ENCODE measurements at regions not wholly inside any gene's neighbourhood (a gene's known extent, or its start where the extent isn't known, plus 50 kb on each side); places are given as distances from the start of the nearest gene placed in this dataset.

DNA sequence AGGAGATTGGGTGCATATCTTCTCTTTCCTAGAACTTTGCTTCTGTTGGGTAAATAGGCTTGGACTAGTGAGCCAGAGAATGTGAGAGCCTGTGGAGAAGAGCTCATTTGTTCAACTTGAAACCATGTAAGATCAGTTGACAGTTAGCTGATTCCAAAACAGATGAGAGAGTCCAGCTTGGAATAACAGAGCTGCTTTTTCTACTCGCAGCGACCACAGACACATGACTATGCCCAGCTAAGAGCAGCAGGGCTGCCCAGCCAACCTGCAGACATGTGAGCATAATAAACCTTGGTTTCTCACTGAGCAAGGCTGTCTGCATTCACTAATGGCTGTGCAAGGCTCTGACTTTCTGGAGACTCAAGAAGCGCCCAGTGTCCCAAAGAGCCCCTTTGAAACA, 209.2 kb downstream of the C12orf75 start:
- DNase-seq, result no peak

DNA sequence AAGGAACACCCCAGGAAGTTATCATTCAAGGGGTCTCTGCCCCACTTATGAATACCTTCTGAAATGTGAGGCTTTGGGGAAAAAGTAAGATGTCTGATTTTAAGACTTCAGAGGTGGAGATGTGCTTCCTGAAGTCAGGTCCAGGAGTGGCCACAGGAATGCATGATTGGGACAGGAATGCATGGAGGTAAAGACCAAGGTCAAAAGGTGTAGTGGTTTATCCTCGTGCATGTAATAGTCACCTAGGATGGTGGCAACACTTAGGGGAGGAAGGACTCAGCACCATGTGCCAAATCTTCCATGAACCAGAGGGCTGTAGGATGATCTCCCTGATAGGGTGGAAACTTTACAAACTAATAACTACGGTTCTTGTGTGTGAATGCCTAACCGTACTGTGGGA, 217.3 kb downstream of the C12orf75 start:
- no peak for DNase-seq

DNA sequence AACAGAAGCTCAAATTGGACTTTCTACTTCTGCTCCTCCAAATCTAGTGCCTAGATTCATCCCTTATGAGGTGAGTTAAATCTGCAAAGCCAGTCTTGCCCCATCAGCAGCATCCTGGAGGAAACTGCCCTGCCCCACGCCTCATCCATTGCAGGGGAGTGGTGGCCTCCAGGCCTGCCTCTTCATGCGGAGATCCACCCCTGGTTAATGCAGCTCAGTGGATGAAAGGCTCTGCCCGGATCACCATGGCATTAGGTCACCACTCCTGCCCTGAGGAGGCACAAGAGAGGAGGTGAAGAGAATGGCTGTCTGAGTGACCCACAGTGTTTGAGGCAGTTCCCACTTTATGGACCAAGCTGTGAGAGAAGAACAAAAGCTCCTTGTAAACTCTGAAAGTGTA, 218.1 kb downstream of the C12orf75 start:
- DNase-seq, result no peak

DNA sequence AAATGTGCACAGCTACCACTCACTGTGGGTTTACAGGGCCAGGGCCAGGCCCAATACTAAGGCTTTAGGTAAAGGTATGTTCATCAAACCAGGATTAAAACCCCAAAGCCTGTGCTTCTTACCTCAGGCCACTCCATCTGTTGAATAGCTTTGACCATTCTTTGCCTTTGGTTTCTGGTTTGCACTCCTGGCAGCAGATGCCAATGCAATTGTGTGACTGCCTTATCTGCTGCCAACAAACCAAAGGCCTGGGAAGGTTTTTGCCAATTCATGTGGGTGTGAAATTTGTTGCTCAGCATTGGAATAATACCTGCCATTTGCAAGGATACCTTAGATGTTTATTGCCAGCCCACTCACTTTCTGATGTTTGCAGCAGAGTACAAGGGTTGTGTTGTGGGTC, 221.6 kb downstream of the C12orf75 start:
- DNase-seq, result no peak

DNA sequence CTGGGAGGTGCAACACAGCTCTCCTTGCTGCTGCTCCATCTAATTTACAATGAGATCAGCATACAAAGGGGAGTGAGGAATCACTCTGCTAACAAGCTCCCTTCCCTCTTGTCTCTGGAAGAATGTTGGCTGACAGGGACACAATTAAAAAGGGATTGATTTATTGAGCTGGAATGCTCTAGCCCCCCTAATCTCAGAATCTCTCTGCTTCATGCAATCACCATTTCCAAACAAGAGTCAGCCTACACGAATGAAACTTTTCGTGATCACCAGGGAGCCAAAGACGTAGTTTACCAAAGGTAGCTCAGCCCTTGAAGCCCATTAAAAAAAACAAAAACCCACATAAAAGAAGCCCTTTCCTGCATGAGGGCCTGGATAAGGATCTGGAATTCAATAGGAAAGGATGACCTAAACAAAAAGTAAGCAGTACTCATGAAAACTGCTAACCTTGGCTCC, 223.8 kb downstream of the C12orf75 start:
- DNase-seq, result no peak

DNA sequence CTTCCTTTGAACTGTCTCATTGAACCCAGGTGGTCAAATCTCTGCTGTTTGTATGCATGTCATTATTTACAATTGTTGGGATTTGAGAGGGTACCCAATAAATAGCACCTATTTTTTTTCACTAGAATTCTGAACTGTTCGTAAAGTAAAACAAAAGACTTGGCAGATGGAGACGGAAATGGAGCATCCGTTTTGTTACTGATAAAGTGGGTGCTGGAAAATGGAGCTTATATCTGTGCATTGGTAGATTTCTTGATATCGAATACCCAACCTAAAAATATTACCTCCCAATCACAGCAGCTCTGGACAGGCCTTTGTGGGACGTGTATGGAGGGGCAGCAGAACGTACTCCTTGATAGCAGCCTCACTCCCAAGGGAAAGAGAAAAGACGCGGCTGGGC, 224.4 kb downstream of the C12orf75 start:
- DNase-seq, result no peak

DNA sequence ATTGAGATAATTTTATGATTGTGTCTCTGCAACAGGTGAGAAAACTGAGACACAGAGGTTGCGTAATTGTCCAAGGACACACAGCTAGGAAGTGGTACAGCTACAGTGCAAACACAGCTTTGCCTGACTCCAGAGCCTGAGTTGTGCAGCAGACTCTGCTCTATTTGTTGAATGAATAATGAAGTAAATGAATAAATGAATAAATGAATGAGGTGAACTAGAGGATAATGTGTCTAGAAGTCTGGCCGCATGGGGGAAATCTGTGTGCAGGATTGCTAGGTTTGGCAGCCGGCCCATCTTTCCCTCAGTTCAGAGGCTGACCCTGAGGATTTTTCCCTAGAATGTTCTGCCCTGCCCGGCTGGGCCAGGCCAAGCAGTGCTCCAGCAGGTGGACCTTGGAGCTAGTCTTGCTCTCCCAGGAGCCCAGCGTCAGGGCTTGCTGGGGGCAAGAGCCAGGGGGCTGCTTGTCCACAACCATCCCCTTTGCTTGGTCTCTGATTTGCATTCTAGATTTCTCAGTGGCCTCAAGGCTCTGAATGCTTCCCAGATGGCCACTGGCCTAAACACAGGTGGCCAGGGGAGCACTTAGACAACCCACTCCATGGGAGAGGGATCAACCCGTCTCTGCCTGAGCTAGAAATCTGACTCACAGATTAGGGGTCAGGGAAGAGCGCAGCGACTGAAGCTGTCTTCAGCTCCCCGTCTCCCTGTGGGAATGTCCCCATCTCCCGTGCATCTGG, 225.2 kb downstream of the C12orf75 start:
- DNase-seq, result no peak

DNA sequence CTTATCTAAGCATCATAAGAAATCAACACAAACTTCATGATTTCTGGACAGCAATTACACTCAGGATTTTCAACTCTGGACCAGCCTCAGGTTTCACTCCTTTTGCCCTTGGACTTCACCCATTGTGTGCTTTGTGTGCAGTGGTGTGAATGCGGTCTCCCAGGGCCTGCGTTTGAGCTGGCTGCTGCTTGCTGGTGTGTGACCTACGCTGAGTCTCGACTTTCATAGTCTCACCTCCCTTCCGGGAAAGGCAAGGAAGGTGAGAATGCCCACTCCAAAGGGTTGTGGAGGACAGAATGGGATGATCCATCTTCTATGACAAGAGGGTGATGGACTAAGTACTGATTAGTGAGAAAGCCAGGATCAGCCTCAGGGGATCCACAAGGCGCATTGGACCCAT, 228.8 kb downstream of the C12orf75 start:
- no peak for DNase-seq

DNA sequence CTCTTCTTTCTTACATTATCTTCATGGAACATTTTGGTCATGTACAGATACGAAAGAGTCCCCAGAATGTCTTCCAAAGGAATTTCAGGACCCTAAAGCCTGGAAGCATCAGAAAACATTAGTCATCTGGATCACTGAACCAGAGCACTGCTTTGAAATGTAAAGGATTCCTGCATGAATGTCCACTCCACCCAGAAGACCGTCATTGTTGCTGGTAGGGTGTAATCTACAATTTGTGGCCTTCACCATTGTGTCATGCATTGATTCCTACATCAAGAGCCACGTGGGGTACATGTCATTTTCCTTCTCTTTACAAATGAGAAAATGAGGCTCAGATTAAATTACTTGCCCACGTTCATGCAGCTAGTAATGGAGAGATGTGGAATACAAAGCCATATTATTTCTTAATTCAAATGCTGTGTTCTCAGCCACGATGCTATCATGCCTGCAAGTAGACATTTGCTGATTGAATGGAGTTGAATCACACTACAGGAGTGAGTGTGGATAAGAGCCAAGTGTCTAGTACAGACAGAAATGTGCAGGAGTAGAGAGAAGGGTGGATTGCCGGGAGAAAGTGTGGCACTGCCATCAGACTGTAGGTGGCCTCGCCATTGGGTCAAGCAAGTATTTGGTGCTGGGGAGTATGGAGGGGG, 231.2 kb downstream of the C12orf75 start:
- peak; percentile 88 for DNase-seq

DNA sequence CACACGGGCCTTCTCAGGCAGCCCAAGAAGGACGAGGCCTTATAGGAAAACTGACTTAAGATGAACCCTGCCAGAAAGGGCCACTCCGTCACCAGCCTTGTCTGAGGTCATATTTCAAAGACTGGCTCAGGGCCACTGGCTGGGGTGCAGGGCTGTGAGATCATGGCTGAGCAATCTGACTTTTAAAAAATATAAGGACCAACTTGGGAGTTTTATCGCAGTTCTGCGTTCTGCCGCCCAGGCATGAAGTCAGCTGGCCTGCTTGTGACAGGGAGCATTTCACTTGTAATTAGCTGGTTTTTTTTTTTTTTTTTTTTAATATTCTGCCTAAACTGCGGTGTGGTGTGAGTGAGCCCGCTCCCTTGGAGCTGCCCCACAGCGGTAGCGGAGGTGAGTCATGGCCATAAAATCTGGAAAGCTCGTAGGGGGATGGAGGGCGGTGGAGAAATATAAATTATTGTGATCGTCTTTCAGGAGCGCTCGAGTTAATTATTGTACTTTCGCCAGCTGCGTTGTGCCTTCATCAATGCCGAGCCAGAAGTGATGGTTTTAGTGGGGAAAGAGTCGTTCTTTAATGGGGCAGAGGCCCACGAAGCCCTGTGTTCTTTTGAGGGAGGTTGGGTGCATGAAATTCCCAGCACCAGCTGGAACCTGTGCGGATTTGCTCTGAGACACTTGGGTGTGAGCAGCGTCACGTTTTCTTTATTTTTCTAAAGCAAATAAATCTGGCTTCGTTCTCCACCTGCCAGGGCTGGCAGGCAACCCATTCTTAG, 231.9 kb downstream of the C12orf75 start:
- DNase-seq, result peak; percentile 88

DNA sequence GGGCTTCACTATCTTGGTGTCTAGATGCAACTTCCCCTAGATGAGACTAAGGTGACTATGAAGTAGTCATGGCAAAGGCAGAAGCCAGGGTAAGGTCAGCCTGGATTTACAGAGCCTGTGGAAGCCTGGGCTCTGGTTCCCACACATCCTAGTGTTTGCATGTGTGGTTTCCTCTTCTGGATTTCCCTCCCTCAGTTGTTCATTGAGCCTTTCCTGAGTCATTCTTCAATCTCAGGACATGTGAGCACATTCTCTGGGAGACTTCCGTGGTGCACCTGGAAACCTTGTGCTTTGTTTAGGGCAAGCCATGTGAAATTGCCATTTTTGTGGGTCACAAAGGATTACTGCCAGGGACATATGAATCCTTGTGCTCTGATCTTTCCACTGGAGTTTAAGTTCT, 236.6 kb downstream of the C12orf75 start:
- no peak for DNase-seq

DNA sequence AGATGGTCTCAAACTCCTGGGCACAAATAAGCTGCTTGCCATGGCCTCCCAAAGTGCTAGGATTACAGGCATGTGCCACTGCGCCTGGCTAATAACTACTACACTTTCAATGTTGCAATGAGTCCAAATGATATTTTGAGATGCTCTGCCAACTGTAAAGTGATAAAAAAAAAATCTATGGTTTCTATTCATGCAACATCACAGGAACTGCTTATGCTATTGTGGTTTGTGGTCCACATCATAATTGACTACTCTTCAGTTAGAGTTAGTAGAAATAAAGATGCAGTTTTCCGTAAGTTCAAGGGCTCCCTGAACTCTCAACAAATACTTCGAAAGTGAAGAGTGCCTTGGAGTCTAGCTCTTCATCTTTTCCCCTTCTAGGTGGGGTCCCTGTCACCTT, 239.4 kb downstream of the C12orf75 start:
- no peak for DNase-seq

DNA sequence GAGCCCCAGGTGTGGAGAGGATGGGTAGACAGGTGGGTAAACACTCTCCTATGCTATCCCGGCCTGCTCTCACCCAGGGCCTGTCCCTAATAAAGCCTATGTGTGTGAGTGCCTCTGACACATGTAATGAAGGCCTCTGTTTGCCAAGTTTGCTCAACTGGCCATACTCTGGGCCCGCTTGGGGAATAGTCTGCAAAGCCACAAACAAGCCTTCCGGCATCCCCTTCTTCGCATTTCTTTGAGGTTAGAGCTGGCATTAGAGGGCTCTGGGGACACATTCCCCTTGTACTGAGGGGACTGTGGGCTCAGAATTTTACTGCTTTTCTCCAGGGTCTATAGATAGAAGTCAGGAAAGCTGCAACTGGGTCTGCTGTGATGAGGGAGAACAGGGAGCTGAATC, 240.5 kb downstream of the C12orf75 start:
- DNase-seq, result no peak

DNA sequence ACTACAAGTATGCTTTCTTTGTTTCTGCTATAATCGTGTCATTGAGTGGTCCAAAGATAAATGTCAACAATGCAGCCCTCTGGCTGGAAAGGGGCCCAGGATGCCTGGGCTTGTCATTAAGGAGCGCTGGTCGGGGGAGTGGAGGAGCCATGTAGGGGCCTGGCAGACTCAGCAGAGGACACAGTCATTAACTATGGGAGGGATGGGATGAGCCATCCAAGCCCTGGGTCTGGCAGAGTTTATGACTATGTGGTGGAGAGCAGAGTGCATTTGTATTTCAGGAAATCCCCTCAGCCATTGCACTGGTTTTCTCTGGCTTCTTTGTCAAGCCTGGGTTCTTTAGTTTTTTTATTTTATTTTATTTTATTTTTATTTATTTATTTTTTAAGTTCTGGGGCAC, 243.1 kb downstream of the C12orf75 start:
- DNase-seq, result no peak

DNA sequence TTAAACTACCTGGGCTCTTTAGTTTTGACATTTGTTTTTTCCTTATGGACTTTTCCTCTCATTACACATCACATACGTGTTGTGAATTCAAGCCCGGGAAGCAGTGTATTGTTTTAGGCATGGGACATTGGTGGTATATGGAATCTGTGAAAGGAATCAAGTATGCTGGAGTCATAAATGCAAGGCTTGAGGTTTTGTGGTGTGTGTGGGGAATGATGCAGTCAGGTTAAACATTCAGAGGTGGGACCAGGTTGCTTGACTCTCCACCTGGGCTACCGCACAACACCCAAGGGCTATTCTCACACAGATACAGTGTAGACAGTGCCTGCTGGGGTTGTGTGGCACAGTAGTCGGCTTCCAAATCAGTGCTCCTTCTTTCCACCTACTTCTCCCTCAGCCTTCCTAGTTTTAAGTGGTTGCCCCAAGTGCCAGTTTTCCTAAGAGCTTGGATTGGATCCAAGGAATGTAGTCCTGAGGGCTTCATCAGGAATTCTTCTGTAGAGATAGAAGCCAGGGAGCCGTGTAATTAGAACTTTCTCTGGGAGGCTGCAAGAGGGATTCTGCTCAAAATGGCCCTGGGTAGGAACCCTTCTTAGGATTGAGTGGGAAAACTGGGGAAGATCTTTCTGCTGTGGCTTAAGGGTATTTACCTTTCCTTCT, 243.7 kb downstream of the C12orf75 start:
- peak; percentile 15 for DNase-seq

DNA sequence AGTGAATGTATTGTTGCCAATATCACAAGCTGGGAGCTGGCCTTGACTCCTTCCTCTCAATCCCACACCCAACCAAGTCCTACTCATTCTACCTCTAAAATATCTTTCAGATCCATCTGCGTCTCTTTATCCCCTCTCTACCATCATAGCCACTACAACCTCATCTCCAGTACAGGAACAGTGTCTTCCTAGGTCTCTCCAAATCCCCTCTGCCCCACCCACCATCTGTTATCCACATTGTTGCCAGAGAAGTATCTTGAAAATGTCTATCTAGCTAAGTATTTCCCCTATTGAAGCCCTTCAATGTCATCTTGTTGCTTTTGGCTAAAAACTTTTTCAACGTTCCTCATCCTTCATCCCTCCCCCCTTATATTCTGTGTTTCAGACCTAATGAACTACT, 244.7 kb downstream of the C12orf75 start:
- DNase-seq, result no peak

DNA sequence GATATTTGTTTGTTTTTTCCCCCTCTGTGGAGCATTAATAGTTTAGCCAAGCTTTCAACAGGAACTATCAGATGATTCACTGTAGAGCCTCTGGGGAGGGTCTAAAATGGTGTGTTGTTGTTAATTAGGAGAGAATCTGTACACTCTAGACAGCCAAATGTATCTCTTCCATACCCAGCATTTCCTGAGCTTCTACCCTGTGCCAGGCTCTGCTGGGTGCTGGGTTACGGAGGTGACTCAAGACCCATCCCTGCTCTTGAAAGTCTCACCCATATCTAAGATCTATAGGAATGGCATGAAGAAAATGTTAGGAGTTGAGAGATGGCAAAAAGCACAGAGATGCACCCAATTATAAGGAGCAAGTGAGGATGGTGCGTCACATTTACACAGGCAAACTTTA, 245.8 kb downstream of the C12orf75 start:
- DNase-seq, result no peak

DNA sequence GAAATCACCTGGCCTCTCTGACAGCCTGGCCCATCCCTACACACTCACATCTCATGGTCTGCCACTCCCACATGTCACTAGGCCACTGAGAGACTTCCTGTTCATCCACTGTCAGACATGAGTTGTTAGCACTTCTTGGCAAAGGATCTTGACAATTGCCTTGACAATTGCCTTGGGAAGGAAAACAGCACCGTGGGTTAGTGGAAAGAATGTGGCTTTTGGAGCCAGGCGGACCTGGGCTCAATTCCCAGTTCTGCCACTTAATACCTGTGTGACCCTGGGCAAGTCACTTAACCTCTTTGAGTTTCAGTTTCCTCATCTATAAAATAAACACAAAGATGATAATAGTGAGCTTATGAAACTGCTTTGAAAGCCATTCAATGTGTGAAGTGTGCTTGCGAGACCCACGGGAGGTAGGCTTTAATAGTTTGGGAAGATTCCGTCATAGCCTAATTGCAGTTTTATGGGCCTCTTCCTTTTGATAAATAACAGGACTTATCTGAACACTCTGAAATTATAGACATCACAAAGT, 250.4 kb downstream of the C12orf75 start:
- DNase-seq, result no peak

DNA sequence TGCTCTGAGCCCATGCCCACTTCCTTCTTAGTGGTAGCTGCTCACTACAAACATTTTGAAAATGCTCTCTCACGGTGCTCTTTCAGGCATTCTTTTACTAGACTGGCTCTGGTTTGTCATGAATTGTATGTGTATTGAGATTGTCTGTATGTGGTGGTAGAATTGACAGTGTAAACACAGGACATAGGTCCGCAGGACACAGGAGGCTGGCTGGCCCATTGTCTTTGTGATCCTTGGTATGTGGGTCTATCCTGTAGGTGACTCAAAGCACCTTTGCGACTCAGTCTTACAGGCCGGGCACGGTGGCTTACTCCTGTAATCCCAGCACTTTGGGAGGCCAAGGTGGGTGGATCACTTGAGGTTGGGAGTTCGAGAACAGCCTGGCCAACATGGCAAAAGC, 250.9 kb downstream of the C12orf75 start:
- no peak for DNase-seq

DNA sequence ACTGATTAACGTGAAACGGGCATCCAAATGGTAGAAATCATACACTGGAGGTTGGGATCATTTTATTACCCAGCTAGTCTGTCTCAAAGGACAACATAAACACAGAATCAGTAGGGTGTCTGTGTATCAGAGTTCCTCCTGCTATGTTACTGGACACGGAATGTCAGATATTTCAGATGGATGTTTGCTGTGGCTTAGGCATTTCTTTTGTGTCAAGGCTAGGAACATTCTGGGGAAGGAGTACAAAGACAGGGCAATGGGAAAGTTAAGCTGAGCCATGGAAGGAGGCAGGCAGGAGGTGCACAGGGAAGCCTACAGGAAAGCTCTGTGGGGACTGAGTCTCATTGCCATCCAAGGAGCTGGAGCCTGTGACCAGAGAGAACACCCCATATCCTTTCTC, 254.6 kb downstream of the C12orf75 start:
- DNase-seq, result no peak

DNA sequence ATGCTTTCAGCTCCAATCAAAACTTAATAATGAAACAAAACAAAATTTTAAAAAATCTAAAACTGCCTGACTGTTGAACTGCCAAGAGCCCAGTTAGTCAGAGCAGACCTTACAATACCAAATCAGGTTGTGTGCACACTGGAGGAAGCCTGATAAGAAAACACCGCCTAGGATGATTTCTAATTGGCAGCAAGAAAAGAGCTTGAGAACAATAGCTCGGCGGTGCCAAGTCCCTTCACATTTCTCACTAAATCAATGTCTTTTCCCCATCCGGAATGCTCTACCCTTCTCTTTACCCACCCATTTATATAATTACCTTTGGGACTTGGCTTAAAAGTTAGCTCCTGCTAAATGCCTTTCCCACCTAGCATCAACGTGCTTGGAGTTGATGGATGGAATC, 256.7 kb downstream of the C12orf75 start:
- no peak for DNase-seq

DNA sequence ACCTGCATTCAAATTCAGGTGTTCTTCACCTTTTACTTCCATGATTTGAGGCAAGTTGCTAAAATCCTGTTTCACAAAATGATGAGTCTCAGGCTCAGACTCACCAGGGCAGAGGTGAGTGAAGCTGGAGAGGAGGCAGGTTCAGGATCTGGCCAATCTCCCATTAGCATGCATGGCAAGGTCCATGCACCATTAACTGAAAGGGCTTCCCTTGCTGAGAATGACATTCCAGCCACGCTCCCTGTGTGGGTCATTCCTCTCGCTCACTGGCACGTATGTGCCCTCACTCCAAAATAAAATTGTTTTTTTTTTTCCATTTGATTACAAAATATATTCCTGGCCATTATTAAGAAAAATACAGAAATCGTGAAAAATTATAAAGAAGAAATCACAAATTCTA, 257.6 kb downstream of the C12orf75 start:
- DNase-seq, result no peak

DNA sequence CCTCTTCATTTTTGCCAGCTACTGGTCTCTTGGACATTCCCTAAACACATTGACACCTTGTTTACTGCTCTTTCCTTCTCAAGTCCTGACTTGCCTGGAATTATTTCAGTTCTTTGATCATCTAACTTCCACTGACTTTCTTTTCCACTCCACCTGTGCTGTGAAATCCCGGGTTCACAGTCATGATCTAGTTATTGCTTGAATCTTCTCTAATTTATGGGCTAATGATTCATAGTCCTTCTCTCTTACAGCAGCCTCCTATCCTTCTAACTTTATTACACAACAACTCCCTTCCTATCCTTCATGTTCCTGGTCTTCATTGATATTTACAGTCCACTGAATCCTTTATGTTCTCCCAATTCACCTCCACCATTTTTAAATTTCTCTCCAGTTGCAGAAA, 260.1 kb downstream of the C12orf75 start:
- no peak for DNase-seq
